Fibroblast of lung (primary cell): ENCODE measurements at regions not wholly inside any gene's neighbourhood (a gene's known extent, or its start where the extent isn't known, plus 50 kb on each side); places are given as distances from the start of the nearest gene placed in this dataset.

Experiments used
- DNase-seq, 2 donors: peaks; one replicate each; pipeline versions ENCODE4 v3.0.0 to v3.0.0-alpha.2; 2010; ENCODE audit warnings: low read depth in 2 of 2
- H2AFZ ChIP-seq: 2 replicates; pipeline ENCODE4 v1.5.1; 2012; ENCODE audit warnings: low read length, control low read depth, inconsistent platforms
- H3K27ac ChIP-seq: 2 replicates; pipeline ENCODE4 v1.5.1; 2011; ENCODE audit warnings: low read length, control low read depth; ENCODE audit not compliant: insufficient read depth
- H3K27me3 ChIP-seq: 2 replicates; pipeline ENCODE4 v1.5.1; 2011; ENCODE audit warnings: mild to moderate bottlenecking, low read length; ENCODE audit not compliant: control insufficient read depth, insufficient read depth
- H3K36me3 ChIP-seq: 2 replicates; pipeline ENCODE4 v1.5.1; 2011; ENCODE audit warnings: low read length; ENCODE audit not compliant: control insufficient read depth, insufficient read depth
- H3K4me1 ChIP-seq: 2 replicates; pipeline ENCODE4 v1.5.1; 2011; ENCODE audit warnings: low read length; ENCODE audit not compliant: control insufficient read depth, insufficient read depth; ENCODE audit errors: extremely low read depth
- H3K4me2 ChIP-seq: 2 replicates; pipeline ENCODE4 v1.5.1; 2011; ENCODE audit warnings: low read length, control low read depth; ENCODE audit not compliant: insufficient read depth; ENCODE audit errors: extremely low read depth
- H3K4me3 ChIP-seq, 4 experiments: fragments of 200-600 bp in 1 of 4; sonication (generic) in 1 of 4; replicated peaks in 1 of 4; 2 replicates each; pipeline ENCODE4 v1.5.1; 2011 to 2016; ENCODE audit warnings: low read length in 4 of 4, low read depth in 3 of 4, mild to moderate bottlenecking in 3 of 4, control low read depth in 2 of 4, inconsistent platforms in 1 of 4, mixed read lengths in 1 of 4; ENCODE audit not compliant: insufficient read depth in 1 of 4; ENCODE audit errors: control extremely low read depth in 1 of 4
- H3K79me2 ChIP-seq: 2 replicates; pipeline ENCODE4 v1.5.1; 2012; ENCODE audit warnings: mild to moderate bottlenecking, low read length, inconsistent platforms; ENCODE audit not compliant: control insufficient read depth, insufficient read depth
- H3K9ac ChIP-seq: 2 replicates; pipeline ENCODE4 v1.5.1; 2011; ENCODE audit warnings: mild to moderate bottlenecking, low read length, control low read depth; ENCODE audit not compliant: insufficient read depth
- H3K9me3 ChIP-seq: 2 replicates; pipeline ENCODE4 v1.5.1; 2012; ENCODE audit warnings: low read depth, low read length; ENCODE audit not compliant: control insufficient read depth, insufficient read depth
- H4K20me1 ChIP-seq: 2 replicates; pipeline ENCODE4 v1.5.1; 2011; ENCODE audit warnings: low read length; ENCODE audit not compliant: control insufficient read depth, insufficient read depth; ENCODE audit errors: extremely low read depth
- EZH2 ChIP-seq: IDR thresholded peaks from 2 replicates; pipeline ENCODE4 v1.5.1; 2012; ENCODE audit warnings: low read length, control low read depth, mild to moderate bottlenecking; ENCODE audit errors: missing control alignments
- TF ChIP-seq, protein P1 (sequence below), 2 donors: IDR thresholded peaks in 1 of 2; conservative IDR thresholded peaks in 1 of 2; 1 replicate in 1 of 2; 2 replicates in 1 of 2; pipeline ENCODE4 v1.5.1; 2011 to 2012; ENCODE audit warnings: low read length in 2 of 2, control low read depth in 1 of 2, inconsistent platforms in 1 of 2, low read depth in 1 of 2, mild to moderate bottlenecking in 1 of 2

DNA sequence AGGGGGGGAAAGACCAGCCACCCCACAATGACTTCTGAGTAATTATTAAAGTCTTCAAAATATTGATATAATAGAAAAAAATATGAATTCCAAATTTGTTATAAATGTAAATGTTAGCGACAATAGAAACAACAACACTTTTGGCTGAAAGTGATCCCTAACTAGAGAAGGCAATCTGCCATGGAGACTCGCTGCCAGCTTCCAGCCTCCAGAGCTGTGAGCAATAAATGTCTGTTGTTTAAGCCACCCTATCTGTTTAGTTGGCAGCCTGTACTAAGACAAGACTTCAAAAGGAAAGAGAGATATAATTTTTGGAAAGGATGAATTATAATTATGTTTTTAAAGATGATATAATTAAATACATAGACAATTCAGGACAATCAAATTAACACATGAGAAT lies 130.8 kb upstream of the HSFY2 start:
- H3K27ac ChIP-seq = no peak overlapping the region
- no peak for DNase-seq

DNA sequence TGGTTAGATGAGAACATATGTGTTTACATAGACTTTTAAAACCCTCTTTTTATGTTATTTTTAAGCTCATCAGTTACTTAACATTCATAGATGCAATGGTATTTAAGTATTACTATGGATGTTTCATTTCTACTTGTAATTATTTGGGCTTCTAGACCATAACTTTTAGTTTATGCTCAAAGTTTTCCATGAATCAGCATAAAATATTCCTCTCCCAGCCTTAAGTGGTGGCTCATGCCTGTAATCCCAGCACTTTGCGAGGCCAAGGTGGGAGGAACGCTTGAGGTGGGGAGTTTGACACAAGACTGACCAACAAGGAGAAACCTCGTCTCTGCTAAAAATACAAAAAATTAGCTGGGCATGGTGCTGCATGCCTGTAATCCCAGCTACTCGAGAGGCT lies 118.5 kb upstream of the HSFY2 start:
- no peaks in the 10 kb centered on the region for H3K79me2 ChIP-seq
- H3K27me3 ChIP-seq = no peaks in the 10 kb centered on the region
- no peak for DNase-seq
- H3K4me1 ChIP-seq = no peaks in the 10 kb centered on the region
- TF ChIP-seq, protein P1, sequence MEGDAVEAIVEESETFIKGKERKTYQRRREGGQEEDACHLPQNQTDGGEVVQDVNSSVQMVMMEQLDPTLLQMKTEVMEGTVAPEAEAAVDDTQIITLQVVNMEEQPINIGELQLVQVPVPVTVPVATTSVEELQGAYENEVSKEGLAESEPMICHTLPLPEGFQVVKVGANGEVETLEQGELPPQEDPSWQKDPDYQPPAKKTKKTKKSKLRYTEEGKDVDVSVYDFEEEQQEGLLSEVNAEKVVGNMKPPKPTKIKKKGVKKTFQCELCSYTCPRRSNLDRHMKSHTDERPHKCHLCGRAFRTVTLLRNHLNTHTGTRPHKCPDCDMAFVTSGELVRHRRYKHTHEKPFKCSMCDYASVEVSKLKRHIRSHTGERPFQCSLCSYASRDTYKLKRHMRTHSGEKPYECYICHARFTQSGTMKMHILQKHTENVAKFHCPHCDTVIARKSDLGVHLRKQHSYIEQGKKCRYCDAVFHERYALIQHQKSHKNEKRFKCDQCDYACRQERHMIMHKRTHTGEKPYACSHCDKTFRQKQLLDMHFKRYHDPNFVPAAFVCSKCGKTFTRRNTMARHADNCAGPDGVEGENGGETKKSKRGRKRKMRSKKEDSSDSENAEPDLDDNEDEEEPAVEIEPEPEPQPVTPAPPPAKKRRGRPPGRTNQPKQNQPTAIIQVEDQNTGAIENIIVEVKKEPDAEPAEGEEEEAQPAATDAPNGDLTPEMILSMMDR (conservative IDR thresholded peaks at IDR 0.05 in 1 of 2, IDR thresholded peaks at IDR 0.05 in 1 of 2; ENCODE audit: low read depth in 1 of 2, low read length in 2 of 2) = no peak
- no peak for TF ChIP-seq EZH2
- H3K9ac ChIP-seq = no peak overlapping the region
- no peak overlapping the region for H2AFZ ChIP-seq
- no peaks in the 10 kb centered on the region for H3K9me3 ChIP-seq
- no peaks in the 10 kb centered on the region for H4K20me1 ChIP-seq
- no peak overlapping the region for H3K4me3 ChIP-seq
- no peaks in the 10 kb centered on the region for H3K36me3 ChIP-seq
- no peak overlapping the region for H3K27ac ChIP-seq
- H3K4me2 ChIP-seq = no peak overlapping the region

More for the DNA sequence above, 130.8 kb upstream of the HSFY2 start:
- Histone ChIP-seq H3K36me3 (no peaks in the 10 kb centered on the region), H3K27me3 (no peaks in the 10 kb centered on the region), H3K9ac (no peak overlapping the region), H4K20me1 (no peaks in the 10 kb centered on the region), H3K79me2 (no peaks in the 10 kb centered on the region), H3K4me2 (no peak overlapping the region), H3K9me3 (no peaks in the 10 kb centered on the region), H3K4me3 (no peak overlapping the region), H2AFZ (no peak overlapping the region), H3K4me1 (no peaks in the 10 kb centered on the region)
- TF ChIP-seq, protein P1 (conservative IDR thresholded peaks at IDR 0.05 in 1 of 2, IDR thresholded peaks at IDR 0.05 in 1 of 2; ENCODE audit: low read depth in 1 of 2, low read length in 2 of 2) = no peak
- no peak for TF ChIP-seq EZH2

DNA sequence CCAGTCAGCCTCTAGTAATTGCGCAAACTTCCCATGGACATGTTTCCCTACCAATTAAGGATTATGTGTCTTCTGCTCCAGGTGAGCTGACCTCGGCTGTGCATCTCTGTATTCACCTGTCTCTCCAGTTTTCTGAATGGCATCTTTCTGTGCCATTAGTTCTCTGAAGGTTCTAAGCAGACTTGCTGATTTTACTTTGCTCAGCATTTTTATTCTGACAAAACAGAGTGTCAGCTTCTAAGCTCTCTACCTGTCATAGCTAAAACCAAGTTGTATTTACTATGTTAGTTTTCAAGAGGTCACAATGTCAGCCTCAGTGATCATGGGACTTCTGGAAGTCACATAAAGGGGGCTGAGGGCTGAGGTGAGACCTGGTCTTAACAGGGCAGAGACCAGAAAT lies 116.0 kb upstream of the HSFY2 start:
- H3K9me3 ChIP-seq = no peaks in the 10 kb centered on the region
- no peak overlapping the region for H3K4me2 ChIP-seq
- H2AFZ ChIP-seq = no peak overlapping the region
- no peak overlapping the region for H3K9ac ChIP-seq
- no peaks in the 10 kb centered on the region for H3K36me3 ChIP-seq
- no peaks in the 10 kb centered on the region for H3K79me2 ChIP-seq
- H3K27me3 ChIP-seq = no peaks in the 10 kb centered on the region
- H3K4me1 ChIP-seq = no peaks in the 10 kb centered on the region
- H3K27ac ChIP-seq = no peak overlapping the region
- no peak for DNase-seq
- no peak overlapping the region for H3K4me3 ChIP-seq
- no peaks in the 10 kb centered on the region for H4K20me1 ChIP-seq
- TF ChIP-seq, protein P1 (conservative IDR thresholded peaks at IDR 0.05 in 1 of 2, IDR thresholded peaks at IDR 0.05 in 1 of 2; ENCODE audit: low read depth in 1 of 2, low read length in 2 of 2) = no peak
- no peak for TF ChIP-seq EZH2
